Activated CD4-positive, CD25-positive, alpha-beta regulatory T cell treated with anti-CD3 and anti-CD28 coated beads, Interleukin-2, amount 50 U/mL, for 24 hours (primary cell): ENCODE measurements at regions not wholly inside any gene's neighbourhood (a gene's known extent, or its start where the extent isn't known, plus 50 kb on each side); places are given as distances from the start of the nearest gene placed in this dataset.

Experiments
- ATAC-seq, 2 donors: fragments of 150-1000 bp; cut with Tn5 transposase; one replicate each; pipeline ENCODE4 v1.10.0; 2021; ENCODE audit warnings: mild to moderate bottlenecking in 1 of 2, moderate library complexity in 1 of 2

DNA sequence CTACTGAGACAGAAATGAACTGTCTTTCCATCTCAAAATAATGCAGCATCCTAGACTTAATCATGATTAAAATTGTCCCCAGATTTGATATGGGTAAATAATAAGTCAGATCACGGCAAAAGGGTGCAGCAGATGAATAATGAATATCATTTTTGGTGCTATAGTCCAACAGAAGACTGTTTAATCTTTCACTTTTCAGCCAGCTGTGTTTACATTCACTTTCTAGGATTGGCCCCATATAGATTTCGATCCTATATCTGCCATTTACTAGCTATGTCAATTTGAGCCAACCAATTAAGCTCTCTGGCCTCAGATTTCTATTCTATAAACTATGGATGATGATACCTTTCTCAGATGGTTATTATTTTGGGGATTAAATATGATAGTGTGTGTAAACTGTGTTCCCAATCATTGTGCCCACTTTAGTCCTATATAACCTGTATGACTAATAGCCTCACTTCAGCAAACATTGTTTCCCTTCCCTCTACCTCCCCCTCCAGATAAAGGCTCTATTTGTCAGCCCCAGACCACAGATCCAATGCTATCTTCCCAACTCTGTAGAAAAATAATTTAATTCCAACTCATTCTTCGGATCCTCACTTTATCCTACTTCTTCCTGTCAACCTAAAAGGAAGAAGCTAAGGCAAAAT is 53.6 kb upstream of the NT5E start:
- ATAC-seq = no peak

DNA sequence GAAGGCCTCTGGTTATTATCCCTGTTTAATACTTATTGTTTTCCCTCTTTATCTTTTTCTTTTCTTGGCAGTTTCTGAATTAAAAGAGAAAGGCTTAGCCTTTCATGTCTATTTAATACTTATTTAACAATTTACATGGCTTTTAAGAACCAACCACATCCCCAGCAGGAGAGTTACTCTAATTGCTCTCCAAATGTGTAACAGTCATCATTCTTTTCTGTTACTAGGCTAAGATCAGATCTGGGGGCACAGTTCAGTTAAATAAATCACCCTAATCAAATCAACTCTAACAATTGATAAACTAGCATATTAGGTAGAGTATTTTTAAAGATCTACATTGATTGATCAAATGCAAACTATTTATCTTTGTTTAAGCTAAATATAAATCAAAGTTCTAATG is 54.1 kb upstream of the NT5E start:
- no peak for ATAC-seq

DNA sequence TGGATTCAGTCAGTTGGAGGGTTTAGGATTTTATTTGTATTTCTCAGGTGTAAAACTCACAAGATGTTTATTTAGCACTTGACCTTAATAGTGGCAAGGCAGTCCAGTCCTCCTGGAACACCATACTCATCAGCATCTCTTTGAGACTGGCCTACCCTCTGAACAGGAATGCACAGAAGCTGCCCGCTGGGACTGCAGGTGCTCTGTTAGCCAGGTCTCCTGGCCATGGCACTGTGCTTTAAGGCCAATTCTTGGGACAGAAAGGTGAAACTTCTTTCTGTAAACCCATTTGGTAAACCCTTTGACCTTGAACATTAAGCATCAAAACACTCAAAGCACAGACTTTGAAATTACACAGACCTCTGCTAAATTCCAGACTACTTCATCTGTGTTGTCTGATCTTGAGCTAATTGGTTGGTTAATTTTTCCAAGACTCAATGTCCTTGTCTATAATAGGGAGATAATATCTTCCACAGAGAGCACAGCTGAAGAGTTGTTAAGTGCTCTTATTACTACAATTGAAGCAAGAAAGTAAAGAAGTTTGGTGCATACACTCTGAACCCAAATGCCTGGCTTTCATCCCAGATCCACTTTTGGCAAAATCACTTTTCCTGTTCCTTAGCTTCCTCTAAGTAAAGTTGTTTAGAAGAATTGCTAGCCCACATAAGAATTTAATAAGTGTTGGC is 54.9 kb upstream of the NT5E start:
- ATAC-seq = no peak

GRCh38 chr6:85394199-85394598 is 55.7 kb upstream of the NT5E start:
- ATAC-seq = no peak

- no peak for ATAC-seq
Observed at GRCh38 chr6:85392379-85392778, 57.5 kb upstream of the NT5E start.

GRCh38 chr6:85390775-85391174 is 59.1 kb upstream of the NT5E start:
- no peak for ATAC-seq

DNA sequence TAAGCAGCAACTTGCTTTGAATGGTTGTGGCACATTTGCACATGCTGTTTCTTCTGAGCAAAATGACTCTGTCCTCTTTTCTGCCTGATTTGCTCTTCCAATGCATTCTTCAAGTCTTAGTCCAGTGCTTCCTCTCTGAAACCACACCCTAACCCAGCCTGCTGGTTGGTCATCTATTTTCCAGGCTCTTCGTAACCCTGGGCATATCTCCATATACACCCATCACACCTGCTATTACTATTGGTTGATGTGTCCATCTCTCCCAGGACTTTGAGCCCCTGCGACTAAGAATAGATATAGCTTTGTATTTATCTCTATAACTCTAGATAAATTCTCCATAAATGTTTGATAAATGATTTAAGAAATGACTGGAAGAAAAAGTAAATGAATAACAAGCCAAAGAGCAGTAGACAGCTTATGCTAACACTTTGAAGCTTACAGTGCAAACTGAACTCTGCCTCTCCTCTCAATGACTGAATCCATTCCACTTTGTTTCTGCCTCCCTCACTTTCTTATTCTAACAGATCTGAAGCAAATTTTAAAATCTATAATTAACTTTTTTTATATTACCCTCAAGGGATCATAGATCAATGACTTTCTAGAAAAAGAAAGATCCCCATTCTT is 59.7 kb upstream of the NT5E start:
- ATAC-seq = no peak

DNA sequence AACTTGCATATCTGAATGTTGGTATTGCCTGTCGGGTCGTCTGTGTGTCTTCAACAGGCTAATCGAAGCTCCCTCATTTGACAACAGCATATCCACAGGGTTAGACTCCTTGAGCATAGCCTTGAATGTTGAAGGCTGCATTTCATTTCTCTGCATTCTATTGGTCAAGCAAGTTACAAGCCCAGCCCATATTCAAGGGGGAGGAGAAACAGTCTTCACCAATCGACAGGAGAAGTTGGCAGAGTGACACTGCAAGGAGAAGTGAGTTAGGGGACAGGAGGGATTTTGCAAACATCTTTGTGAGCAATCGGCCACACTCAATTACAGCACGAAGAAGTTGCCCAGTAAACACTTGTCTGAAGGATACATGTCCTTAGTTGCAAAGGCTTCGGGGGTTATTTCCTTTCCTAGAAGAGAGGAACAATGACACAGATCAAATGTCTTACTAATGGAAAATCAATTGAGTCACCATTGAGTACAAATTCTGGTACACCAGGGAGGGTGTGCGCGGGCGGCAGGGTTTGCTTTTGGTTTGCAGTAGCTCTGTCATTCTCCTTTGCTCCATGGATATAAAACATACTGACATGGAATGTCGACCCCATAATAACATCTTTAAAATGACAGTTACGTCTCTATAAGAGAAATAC is 60.6 kb upstream of the NT5E start:
- peak in 1 of 2 donors; percentile 35 for ATAC-seq

- ATAC-seq = no peak
Observed at GRCh38 chr6:85388531-85388930, 61.4 kb upstream of the NT5E start.

GRCh38 chr6:85385636-85386315 is 64.1 kb upstream of the NT5E start:
- ATAC-seq = no peak

- no peak for ATAC-seq
Observed at GRCh38 chr6:85383042-85383441, 66.8 kb upstream of the NT5E start.

DNA sequence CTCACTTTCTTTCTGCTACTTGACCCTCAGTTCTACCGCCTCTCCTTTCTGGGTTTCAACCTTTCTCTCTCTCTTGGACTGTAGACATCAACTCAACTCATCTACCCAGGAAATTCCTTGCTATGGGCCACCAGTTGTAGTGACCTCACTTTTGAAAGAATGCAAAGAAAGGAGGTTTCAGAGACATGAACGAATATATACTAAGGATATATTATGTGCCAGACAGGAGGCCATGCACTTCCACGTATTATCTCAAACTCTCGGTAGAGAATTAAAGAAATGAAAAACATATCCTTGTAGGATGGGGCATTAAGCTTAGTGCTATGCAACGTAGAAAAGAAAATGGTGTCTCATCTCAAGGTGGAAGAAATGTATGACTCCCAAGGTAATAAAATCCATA is 67.3 kb upstream of the NT5E start:
- ATAC-seq = no peak

DNA sequence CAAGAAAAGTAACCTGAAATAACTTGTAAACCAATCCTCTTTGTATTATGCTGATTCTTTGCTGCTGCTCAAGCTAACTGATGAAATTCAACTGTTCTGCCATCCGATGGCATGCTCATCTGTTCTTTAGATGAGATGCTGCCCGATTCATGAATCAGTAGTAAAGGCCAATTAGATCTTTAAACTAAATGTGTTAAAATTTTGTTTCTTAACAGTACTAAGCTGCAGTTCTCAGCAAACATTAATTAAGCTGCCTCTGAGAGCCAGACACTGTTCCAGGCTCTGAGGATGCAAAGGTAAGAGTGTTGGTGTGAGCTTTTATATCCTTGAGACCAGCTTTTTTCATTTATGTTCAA is 77.0 kb upstream of the NT5E start:
- no peak for ATAC-seq

- ATAC-seq = no peak
Observed at GRCh38 chr6:85372188-85372914, 77.5 kb upstream of the NT5E start.

GRCh38 chr6:85368631-85369030 is 81.3 kb upstream of the NT5E start:
- ATAC-seq = no peak

GRCh38 chr6:85364344-85364743 is 85.5 kb upstream of the NT5E start:
- no peak for ATAC-seq

DNA sequence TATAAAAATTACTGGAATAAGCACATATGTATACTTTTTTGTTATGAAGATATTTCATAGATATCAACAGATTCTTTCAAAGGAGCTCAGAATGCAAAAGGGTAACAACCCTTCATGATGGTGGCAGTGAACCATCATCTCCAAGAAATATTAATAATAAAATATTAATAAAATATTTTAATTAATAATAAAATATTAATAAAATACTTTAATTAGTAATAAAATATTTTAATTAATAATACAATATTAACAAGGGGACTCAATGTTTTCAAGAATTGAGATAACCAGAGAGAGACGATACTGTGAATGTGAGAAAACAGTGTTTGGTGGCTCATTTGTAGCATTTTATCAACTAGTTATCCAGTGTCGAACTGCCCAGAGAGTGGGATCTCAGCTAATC is 86.0 kb upstream of the NT5E start:
- ATAC-seq = no peak

DNA sequence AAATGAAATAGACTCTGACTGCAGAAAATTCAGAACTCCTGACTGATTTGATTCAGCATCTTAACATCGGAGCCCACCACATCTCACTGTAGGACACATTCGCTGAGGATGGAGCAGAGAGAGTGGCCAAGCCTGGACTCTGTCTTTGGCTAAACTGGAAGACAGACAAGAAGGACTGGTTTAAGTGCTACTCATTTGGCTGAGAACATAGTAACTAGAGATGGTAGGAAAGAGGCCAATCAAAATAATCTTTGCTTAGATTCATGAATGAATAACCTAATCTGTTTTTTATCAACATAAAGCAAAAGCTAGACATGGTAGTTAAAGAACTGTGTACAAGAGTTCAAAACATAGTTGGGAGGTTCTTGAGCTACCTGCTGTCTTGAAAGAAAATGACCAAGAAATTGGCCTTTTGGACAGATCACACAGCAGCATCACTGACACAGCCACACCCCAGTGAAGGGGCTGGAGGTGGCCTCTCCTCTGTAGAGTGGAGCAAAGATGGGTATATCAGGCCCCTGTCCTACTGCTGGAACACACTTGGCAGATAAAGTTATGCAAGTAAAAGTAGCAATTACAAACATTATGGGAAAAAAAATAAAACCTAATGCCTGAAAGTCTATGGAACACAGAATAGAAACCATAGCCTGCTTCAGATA is 87.1 kb upstream of the NT5E start:
- ATAC-seq = no peak

DNA sequence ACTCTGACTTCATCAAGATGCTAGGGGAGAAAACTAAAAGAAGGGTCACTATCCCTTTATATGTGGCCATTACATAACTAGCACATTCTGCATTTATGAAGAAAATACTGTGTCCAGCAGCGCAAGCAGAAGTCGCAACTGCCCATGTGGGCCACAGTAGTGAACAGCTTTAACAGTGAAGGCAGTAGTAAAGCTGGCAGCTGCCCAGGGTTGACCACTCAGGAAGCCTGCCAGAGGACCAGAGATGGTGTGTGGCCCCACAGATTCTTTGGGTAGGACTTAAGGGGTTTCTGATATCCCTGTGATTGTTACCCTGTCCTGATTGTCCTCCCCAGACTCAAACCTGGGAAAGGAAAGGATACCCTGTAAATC is 88.3 kb upstream of the NT5E start:
- ATAC-seq = no peak

DNA sequence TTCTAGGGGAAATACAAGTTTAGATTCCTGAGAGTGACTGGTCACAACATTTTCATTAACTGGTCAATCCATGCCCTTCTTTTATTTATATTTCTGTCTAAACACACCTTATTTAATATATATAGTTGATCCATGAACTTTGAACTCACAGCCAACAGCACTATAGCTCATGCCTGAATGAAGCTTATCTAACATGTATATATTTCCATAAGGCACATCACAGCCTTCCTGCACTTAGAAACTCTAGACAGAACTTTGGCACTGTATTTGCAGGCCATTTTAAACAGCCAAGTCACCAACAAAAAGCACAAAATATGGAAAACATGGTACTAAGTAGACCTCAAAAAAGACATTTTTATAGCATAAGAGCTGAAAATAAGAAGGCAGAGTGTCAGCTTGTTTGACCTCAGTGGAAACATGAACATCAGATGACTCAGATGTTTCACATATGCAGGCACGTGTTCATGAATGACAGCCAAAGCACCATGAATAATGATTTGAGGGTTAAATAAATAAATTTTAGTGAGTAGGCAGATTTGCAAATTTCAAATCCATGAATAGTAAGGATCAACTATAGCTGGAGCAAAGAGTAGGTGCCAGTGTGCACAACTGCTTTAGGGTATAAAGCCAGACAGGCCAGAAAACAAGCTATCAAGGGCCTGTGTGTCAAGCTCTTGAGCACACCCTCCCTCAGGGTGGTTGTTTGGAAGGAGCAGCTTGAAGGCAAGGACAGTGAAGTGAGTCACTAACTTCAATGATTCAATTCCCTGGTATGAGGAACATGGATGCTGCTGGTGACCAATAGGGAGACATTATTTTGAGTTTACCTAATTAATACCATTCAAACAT is 88.9 kb upstream of the NT5E start:
- peak; percentile 44 to 56 for ATAC-seq

DNA sequence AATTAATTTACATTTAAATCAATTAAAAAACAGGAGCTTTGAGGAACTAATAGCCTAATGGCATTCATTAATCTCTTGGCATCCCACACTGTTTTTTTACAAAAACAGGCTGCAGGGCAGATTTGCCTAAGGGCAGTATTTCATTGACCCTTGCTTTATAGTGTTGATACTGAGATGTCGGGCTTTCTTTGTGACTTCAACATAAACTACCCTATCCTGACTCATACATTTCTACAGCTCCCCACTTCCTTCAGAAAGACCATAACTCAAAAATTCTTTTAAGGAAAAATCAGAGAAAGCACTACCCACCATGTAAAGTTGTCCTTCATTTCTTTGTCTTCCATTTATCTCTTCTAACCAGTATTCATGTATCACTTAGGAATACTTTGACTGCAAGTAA is 92.2 kb upstream of the NT5E start:
- no peak for ATAC-seq
